Activated naive CD4-positive, alpha-beta T cell treated with anti-CD3 and anti-CD28 coated beads for 36 hours (primary cell): ENCODE measurements at regions not wholly inside any gene's neighbourhood (a gene's known extent, or its start where the extent isn't known, plus 50 kb on each side); places are given as distances from the start of the nearest gene placed in this dataset.
A peak's percentile ranks its signal among the peaks of the same experiment; 100 is the strongest.

Experiments used
- CTCF ChIA-PET: fragments of 350-600 bp; sonication (Branson Sonifier 250); formaldehyde crosslinking; loops from one replicate; lab custom pipeline; 2021; ENCODE audit warnings: antibody characterized with exemption; lab: Charles Lee
- DNase-seq: peaks from one replicate; pipeline ENCODE4 v3.0.0-alpha.2; 2020
- H3K27ac Mint-ChIP-seq: one replicate; pipeline ENCODE4 v1.8.0; 2021; ENCODE audit warnings: mild to moderate bottlenecking, mixed read lengths
- H3K27me3 Mint-ChIP-seq: one replicate; pipeline ENCODE4 v1.8.0; 2021; ENCODE audit warnings: low read depth, mixed read lengths
- H3K36me3 Mint-ChIP-seq: one replicate; pipeline ENCODE4 v1.8.0; 2021; ENCODE audit warnings: low read depth, mixed read lengths
- H3K4me1 Mint-ChIP-seq: one replicate; pipeline ENCODE4 v1.8.0; 2021; ENCODE audit warnings: low read depth, mixed read lengths
- H3K4me3 Mint-ChIP-seq: one replicate; pipeline ENCODE4 v1.8.0; 2021; ENCODE audit warnings: mild to moderate bottlenecking, moderate library complexity, mixed read lengths
- H3K9me3 Mint-ChIP-seq: one replicate; pipeline ENCODE4 v1.8.0; 2021; ENCODE audit warnings: mixed read lengths
- intact Hi-C: fragments of 100-400 bp; cut with micrococcal nuclease; formaldehyde crosslinking; loops from one replicate; pipeline ENCODE4 v1.15.1; 2023

DNA sequence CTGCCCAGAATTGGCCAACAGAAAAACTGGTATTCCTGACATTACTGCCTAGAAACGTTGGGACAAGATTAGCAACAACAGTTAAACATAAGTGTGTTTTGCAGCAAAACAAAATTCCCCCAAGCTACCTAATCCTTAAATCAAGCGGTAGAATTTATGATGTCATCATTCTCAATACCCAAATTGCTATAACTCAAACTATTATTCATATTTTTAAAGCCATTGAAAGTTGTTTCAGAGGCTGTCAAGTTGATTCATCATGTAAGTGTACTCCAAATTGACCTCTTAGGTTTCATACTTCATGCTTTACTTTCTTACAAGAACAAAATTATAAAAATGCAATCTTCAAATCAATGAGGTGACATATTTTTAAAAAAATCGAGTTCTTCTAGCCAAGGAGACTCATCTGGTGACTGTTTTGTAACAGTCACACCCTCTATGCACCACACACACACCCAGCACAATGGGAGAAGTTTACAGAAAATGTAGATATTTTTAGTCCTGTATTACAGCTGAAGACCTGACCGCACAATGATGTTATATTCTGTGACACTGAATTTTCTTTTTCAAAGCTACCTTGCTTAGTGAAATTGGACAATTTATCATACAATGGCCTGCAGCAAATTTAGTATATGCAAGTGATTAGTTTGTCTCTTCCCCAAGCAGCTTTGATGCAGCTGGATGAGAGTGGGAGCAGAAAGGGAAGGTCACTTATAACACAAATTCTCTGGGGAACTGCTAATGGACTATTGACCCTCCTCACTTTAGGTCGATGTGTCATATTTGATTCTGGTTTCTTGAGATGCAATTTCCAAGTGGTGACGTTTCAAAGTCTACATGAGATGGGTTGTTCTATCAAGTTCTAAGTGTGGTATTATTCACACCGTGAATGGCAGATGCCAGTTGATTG is 345.3 kb upstream of the OBI1 start:
- DNase-seq = no peak
- H3K27me3 Mint-ChIP-seq = peaks cover 15% of the 10 kb centered on the region
- no peaks in the 10 kb centered on the region for H3K36me3 Mint-ChIP-seq
- CTCF ChIA-PET = no interaction called here
- no peaks in the 10 kb centered on the region for H3K4me1 Mint-ChIP-seq
- no peaks in the 10 kb centered on the region for H3K9me3 Mint-ChIP-seq
- no peak overlapping the region for H3K27ac Mint-ChIP-seq
- H3K4me3 Mint-ChIP-seq = no peak overlapping the region
- intact Hi-C loops = no loop called here

DNA sequence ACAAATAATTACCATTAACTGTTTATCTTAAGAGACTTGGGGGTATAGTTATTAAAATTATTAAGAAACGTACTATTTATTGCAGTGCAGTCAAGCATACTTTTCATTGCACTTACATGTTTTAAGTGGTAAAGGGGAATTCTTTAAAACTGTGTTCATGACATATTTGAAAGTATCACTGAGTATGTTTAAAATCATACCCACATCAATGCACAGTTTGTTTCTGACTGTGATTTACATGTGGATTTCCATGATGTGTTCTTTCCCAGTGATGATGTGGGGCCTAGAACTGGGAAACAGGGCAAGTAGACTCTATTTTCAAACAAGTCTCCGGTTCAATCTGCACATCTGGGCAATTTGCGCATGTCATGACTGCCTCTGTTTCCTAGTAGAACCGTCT is 340.5 kb upstream of the OBI1 start:
- no peaks in the 10 kb centered on the region for H3K9me3 Mint-ChIP-seq
- H3K4me1 Mint-ChIP-seq = no peaks in the 10 kb centered on the region
- H3K4me3 Mint-ChIP-seq = no peak overlapping the region
- intact Hi-C loops = loop anchor here (5.0 kb wide), 1 partner anchor 393 kb away; no protein-coding TSS in a partner anchor
- CTCF ChIA-PET = no interaction called here
- H3K27ac Mint-ChIP-seq = no peak overlapping the region
- DNase-seq = no peak
- H3K27me3 Mint-ChIP-seq = peaks cover 16% of the 10 kb centered on the region
- H3K36me3 Mint-ChIP-seq = no peaks in the 10 kb centered on the region

DNA sequence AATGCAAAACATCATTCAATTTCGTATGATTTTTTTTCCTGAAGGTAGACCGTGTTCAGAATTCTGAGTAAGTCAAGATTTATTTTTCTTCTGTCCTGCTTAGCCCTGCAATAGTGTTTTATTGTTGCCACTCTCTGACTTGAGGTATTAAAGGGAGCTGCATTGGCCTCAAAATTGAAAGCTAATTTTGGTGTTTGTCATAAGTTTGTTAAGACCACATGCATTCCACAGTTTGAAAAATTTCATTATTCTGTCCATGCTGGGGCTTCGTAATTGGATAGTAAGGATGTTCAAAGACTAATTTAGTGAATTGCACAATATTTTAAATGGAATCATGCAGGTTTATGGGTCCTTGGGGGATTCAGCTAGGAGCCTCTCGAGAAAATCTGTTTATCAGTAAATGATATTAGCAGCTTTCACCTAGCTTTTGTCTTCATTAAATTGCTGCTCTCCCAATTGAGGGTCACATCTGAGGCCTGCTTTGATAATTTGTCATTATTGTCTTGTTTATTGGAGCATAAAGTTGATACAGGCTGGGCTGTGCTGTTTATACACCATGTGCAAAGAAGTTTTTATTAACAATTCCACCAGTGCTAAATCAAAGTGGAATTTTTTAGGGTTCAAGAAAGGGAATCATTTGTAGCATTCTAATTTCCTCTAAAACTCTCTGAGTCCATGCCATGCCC is 339.8 kb upstream of the OBI1 start:
- no peak for DNase-seq

DNA sequence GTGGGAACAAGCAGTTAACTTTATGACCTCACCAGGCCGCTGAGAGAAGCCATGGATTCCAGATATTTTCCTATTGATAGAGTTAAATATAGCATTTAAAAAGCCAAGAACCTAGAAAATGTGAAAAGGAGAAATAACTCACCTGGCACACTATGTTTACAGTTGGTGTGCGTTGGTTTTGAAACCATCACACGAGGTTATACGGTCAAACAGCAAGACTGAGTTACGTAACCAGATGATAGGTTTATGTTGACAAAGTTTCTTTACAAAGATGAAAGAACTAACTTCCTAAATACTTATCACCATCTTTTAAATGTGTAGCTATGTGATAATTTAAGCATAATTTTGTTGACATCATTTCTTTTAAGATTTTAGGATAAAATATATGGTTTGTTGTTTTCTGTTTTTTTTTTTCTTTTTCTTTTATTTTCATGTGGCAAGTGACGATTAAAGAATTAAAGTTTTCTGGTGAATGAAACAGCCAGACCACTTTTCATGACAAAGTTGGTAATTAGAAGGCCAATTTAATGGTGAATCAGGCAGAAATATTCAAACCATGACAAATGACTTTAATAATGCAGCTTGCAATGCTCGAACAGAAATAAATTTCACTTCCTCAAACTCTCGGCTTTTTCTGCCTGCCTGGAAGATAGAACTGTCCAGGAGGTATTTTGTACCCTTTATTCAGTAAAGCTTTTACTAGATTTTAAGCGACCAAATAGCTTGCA is 339.1 kb upstream of the OBI1 start:
- CTCF ChIA-PET = no interaction called here
- H3K4me1 Mint-ChIP-seq = no peaks in the 10 kb centered on the region
- no peak overlapping the region for H3K27ac Mint-ChIP-seq
- H3K4me3 Mint-ChIP-seq = no peak overlapping the region
- intact Hi-C loops = loop anchor here (5.0 kb wide), 1 partner anchor 394 kb away; no protein-coding TSS in a partner anchor
- peaks cover 18% of the 10 kb centered on the region for H3K27me3 Mint-ChIP-seq
- no peaks in the 10 kb centered on the region for H3K36me3 Mint-ChIP-seq
- H3K9me3 Mint-ChIP-seq = no peaks in the 10 kb centered on the region
- DNase-seq = no peak

More for the DNA sequence above, 339.8 kb upstream of the OBI1 start:
- no peaks in the 10 kb centered on the region for H3K9me3 Mint-ChIP-seq
- no peaks in the 10 kb centered on the region for H3K36me3 Mint-ChIP-seq
- no peaks in the 10 kb centered on the region for H3K4me1 Mint-ChIP-seq
- intact Hi-C loops = loop anchor here (5.0 kb wide), 1 partner anchor 394 kb away; no protein-coding TSS in a partner anchor
- H3K27ac Mint-ChIP-seq = no peak overlapping the region
- CTCF ChIA-PET = no interaction called here
- no peak overlapping the region for H3K4me3 Mint-ChIP-seq
- peaks cover 18% of the 10 kb centered on the region for H3K27me3 Mint-ChIP-seq

DNA sequence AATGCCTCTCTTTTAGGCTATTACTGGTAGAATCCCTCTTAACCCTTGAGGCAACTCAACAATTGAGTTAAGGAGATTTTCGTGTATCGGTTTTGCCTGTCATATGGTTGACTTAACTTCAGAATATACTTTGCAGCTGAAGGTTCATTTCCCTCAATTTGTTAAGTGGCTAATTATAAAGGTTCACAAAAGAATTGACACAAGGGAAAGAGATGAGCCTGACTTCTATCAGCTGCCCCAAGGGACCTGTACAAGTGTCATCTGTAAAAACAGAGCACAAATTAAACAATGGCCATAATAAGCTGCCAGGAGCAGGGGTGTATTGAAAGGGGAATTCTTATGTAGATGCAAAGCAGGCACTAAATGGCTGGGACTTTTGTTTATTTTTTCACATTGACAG is 334.8 kb upstream of the OBI1 start:
- no peak for DNase-seq
- Mint-ChIP-seq H3K9me3 (no peaks in the 10 kb centered on the region), H3K27ac (no peak overlapping the region), H3K4me3 (no peak overlapping the region), H3K27me3 (peaks cover 9% of the 10 kb centered on the region), H3K4me1 (no peaks in the 10 kb centered on the region), H3K36me3 (no peaks in the 10 kb centered on the region)
- intact Hi-C loops = no loop called here
- CTCF ChIA-PET = no interaction called here

DNA sequence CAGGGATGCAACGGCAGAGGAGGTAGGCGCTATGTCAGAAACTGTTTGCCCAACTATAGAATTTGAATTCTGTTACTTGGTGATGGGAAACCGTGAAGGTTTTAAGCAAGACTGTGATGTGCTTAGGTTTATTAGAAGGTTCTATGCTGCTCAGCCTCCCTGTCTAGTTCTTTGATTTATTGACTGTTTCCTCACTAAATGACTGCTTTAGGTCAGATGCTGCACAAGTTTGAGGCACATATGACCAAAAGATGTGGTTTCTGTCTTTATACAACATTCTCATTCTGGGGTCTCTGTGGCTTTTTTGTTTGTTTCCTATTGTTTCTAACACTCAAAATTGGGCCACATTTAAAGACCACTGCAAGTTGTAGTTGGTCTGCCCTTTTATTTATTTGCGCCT is 323.0 kb upstream of the OBI1 start:
- DNase-seq = no peak
- no peaks in the 10 kb centered on the region for H3K9me3 Mint-ChIP-seq
- H3K27me3 Mint-ChIP-seq = peaks cover 5% of the 10 kb centered on the region
- no peaks in the 10 kb centered on the region for H3K4me1 Mint-ChIP-seq
- intact Hi-C loops = no loop called here
- no peaks in the 10 kb centered on the region for H3K36me3 Mint-ChIP-seq
- CTCF ChIA-PET = no interaction called here
- no peak overlapping the region for H3K27ac Mint-ChIP-seq
- H3K4me3 Mint-ChIP-seq = no peak overlapping the region

DNA sequence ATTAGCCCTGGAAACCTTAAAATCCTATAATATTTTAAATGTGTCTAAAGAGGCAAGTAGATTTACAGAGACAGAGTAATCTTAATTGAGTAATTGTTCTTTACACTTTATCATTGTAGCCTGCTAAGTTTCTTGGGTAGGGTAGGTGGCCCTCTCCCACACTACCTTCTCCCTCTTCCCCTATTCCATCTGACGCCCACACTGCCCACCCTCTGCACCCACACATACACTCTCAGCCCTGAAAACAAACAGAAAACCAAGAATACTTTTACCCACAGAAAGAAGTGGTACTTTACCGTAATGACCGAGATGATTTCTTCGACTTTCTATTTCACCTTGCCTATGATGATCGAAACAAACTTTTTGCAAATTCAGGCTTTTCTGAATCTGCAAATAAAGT is 320.4 kb upstream of the OBI1 start:
- no peak for DNase-seq
- H3K36me3 Mint-ChIP-seq = no peaks in the 10 kb centered on the region
- no peak overlapping the region for H3K4me3 Mint-ChIP-seq
- peaks cover 10% of the 10 kb centered on the region for H3K27me3 Mint-ChIP-seq
- H3K9me3 Mint-ChIP-seq = no peaks in the 10 kb centered on the region
- intact Hi-C loops = loop anchor here (5.0 kb wide), 4 partner anchors 268 to 1202 kb away; no protein-coding TSS in a partner anchor
- H3K27ac Mint-ChIP-seq = no peak overlapping the region
- CTCF ChIA-PET = interaction anchor here (0.7 to 2.4 kb wide), 10 partner anchors 10 to 845 kb away, joined by 3 to 33 read pairs (median 4); no protein-coding TSS in a partner anchor
- H3K4me1 Mint-ChIP-seq = no peaks in the 10 kb centered on the region

DNA sequence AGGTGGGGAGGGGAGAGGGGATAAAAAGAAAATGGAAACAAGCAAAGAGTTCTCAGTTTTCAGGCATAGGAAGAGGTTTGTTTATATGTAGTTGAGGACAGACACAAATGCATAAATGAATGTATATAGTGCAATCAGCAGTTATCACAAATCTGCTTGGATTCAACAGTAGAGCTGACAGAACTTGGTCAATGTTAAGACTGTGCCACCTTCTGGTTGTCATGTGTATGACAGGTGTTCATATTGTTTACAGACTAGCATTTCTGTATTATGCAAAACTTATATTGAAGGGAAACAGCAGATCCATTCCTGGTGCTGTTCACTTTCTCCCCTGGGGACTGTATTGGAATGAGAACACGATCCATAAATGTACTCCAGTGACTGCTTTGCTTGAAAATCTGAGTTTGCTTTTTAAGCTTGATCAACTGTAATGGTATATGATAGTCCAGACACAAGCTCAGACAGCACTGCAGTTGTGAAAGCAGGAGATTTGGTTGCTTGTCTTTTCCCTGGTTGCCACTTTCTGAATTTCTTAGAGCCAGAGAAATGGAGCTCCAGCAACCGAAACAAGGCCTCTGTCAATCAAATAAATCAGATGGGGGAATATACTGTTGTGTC is 319.5 kb upstream of the OBI1 start:
- peak; percentile 63 for DNase-seq
- Mint-ChIP-seq H3K27me3 (peaks cover 10% of the 10 kb centered on the region), H3K36me3 (no peaks in the 10 kb centered on the region), H3K4me3 (no peak overlapping the region), H3K9me3 (no peaks in the 10 kb centered on the region), H3K27ac (no peak overlapping the region), H3K4me1 (no peaks in the 10 kb centered on the region)
- CTCF ChIA-PET = interaction anchor here (0.5 to 2.4 kb wide), 19 partner anchors 9 to 857 kb away, joined by 3 to 33 read pairs (median 4); no protein-coding TSS in a partner anchor
- intact Hi-C loops = loop anchor here (1.0 to 5.0 kb wide), 6 partner anchors 269 to 1201 kb away; no protein-coding TSS in a partner anchor

DNA sequence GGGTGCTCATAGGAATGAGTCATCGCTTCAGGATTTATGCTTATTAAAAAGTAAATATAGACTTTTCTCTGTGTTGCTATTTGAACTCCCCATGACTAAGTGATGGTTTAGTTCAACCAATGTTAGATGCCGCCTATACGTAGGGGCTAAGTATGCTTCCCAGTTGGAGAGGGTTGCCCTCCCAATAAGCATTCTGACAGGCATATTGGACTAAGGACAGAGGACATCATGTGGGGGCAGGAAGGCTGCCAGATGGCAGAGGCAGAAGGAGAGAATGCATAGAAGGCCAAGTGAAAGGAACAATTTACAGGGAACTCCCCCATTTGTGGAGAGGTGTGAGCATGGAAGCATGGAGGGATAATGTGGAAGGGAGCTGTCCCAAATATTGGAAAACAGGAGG is 318.4 kb upstream of the OBI1 start:
- Mint-ChIP-seq H3K36me3 (no peaks in the 10 kb centered on the region), H3K4me1 (no peaks in the 10 kb centered on the region), H3K27me3 (peaks cover 11% of the 10 kb centered on the region), H3K9me3 (no peaks in the 10 kb centered on the region), H3K27ac (no peak overlapping the region), H3K4me3 (no peak overlapping the region)
- intact Hi-C loops = loop anchor here (5.0 kb wide), 4 partner anchors 270 to 1200 kb away; no protein-coding TSS in a partner anchor
- CTCF ChIA-PET = interaction anchor here (1.6 to 2.1 kb wide), 2 partner anchors 737 to 839 kb away, joined by 5 to 12 read pairs; no protein-coding TSS in a partner anchor
- no peak for DNase-seq

DNA sequence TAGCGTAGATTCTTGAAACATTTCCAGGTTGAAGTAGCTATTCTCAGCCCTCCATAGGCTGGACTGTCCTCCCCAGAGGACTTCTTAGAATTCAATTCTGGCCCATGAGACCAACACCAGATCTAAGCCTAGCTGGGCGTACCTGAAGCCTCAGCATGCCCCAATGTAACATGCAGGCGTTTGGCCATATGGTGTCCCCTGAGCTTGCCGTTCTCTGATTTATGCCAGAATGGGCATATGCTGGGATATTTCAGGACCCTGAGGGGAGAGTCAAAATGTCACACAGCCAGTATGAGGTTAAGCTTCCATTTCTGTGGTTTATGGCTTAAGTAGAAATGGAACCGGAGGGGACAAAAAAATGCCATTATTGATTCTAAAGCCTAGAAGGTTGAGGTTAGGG is 317.7 kb upstream of the OBI1 start:
- no peak for DNase-seq
- CTCF ChIA-PET = interaction anchor here (1.4 to 1.6 kb wide), 2 partner anchors 736 to 839 kb away, joined by 5 to 6 read pairs; no protein-coding TSS in a partner anchor
- Mint-ChIP-seq H3K4me1 (no peaks in the 10 kb centered on the region), H3K36me3 (no peaks in the 10 kb centered on the region), H3K27ac (no peak overlapping the region), H3K9me3 (no peaks in the 10 kb centered on the region), H3K27me3 (peaks cover 16% of the 10 kb centered on the region), H3K4me3 (no peak overlapping the region)
- intact Hi-C loops = loop anchor here (5.0 kb wide), 4 partner anchors 271 to 1199 kb away; no protein-coding TSS in a partner anchor

DNA sequence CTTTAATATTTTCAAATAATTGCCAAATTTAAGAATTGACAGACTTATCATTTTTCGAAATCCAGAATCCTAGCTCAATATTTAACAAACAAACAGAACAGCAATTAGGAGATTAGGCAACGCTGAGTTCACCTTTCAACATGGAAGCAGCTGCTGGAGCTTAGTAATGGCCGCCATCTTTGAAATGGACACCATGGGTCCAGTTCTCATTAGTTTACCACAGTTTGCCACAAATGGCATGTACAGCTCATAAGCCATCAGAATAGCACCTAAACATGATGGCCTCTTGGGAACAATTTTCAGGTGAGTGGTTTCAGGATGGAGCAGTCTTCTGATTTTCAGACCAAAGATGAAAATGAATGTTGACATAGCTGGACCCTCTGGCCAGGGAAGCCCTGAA is 313.6 kb upstream of the OBI1 start:
- no peaks in the 10 kb centered on the region for H3K36me3 Mint-ChIP-seq
- CTCF ChIA-PET = no interaction called here
- no peak for DNase-seq
- no peak overlapping the region for H3K4me3 Mint-ChIP-seq
- no peak overlapping the region for H3K27ac Mint-ChIP-seq
- peaks cover 3% of the 10 kb centered on the region for H3K9me3 Mint-ChIP-seq
- peaks cover 11% of the 10 kb centered on the region for H3K27me3 Mint-ChIP-seq
- intact Hi-C loops = no loop called here
- no peaks in the 10 kb centered on the region for H3K4me1 Mint-ChIP-seq
